HepG2 (cell line): ENCODE measurements at regions not wholly inside any gene's neighbourhood (a gene's known extent, or its start where the extent isn't known, plus 50 kb on each side); places are given as distances from the start of the nearest gene placed in this dataset.

ENCODE experiments used
- ATAC-seq: fragments of 200-7000 bp; cut with Tn5 transposase; 3 replicates; pipeline ENCODE4 v1.9.1; 2020; ENCODE audit warnings: mild to moderate bottlenecking, moderate library complexity
- BruUV-seq: library from RNA; stranded (reverse); fragments of 400-500 nt; replicated peaks from 2 replicates; lab custom pipeline; 2021; lab: Mats Ljungman, UMichigan
- CTCF ChIA-PET: fragments of 300-600 bp; formaldehyde crosslinking; extraction: SDS; loops from one replicate; lab custom pipeline; 2021; ENCODE audit warnings: low total read pairs, inconsistent platforms, low intra/inter-chr PET ratio; lab: Yijun Ruan, JAX
- POLR2A ChIA-PET: fragments of 350-600 bp; sonication (Branson Sonifier 250); formaldehyde crosslinking; loops from one replicate; lab custom pipeline; 2020; ENCODE audit warnings: antibody characterized with exemption, inconsistent platforms; lab: Yijun Ruan, JAX
- DNase-seq: peaks from one replicate; pipeline ENCODE4 v3.0.0-alpha.2; 2015; ENCODE audit warnings: low spot score
- FAIRE-seq: peaks from 3 replicates; lab custom pipeline; 2011; peaks lifted over from hg19 to GRCh38; lab: Jason Lieb, UNC
- H2AFZ ChIP-seq: one replicate; pipeline ENCODE4 v1.6.1; 2011; ENCODE audit warnings: low read length, inconsistent platforms
- H3K27ac ChIP-seq: fragments of 300-600 bp; 3 replicates; pipeline ENCODE4 v1.8.0; 2011; ENCODE audit warnings: mixed run types, mild to moderate bottlenecking, mixed read lengths, low read length, inconsistent platforms; ENCODE audit not compliant: insufficient read depth; ENCODE audit errors: extremely low read length
- H3K27me3 ChIP-seq, 2 experiments: fragments of 200-600 bp in 1 of 2; 2 replicates in 1 of 2; 3 replicates in 1 of 2; pipeline versions ENCODE4 v1.6.0 to v1.8.0; 2011; ENCODE audit warnings: low read length in 2 of 2, mild to moderate bottlenecking in 2 of 2, moderate library complexity in 2 of 2, inconsistent platforms in 1 of 2; ENCODE audit not compliant: insufficient read depth in 2 of 2, control insufficient read depth in 1 of 2
- H3K36me3 ChIP-seq, 2 experiments: fragments of 200-600 bp in 1 of 2; replicated peaks in 1 of 2; 2 replicates in 1 of 2; 3 replicates in 1 of 2; pipeline versions ENCODE4 v1.5.1 to v1.8.0; 2011; ENCODE audit warnings: low read length in 2 of 2, inconsistent platforms in 1 of 2; ENCODE audit not compliant: insufficient read depth in 2 of 2, control insufficient read depth in 1 of 2
- H3K4me1 ChIP-seq: 2 replicates; pipeline ENCODE4 v1.5.1; 2012; ENCODE audit warnings: low read length, inconsistent platforms; ENCODE audit not compliant: insufficient read depth
- H3K4me2 ChIP-seq: 2 replicates; pipeline ENCODE4 v1.6.0; 2011; ENCODE audit warnings: low read depth, low read length, inconsistent platforms
- H3K4me3 ChIP-seq, 3 experiments: fragments of 200-600 bp in 1 of 3; sonication (generic), shearing (Covaris generic) in 1 of 3; replicated peaks in 1 of 3; 2 replicates each; pipeline ENCODE4 v1.5.1; 2011 to 2016; ENCODE audit warnings: low read length in 3 of 3, inconsistent platforms in 2 of 3, low read depth in 2 of 3, mild to moderate bottlenecking in 2 of 3, control low read depth in 1 of 3, mixed read lengths in 1 of 3; ENCODE audit not compliant: insufficient read depth in 1 of 3
- H3K79me2 ChIP-seq: one replicate; pipeline ENCODE4 v1.6.1; 2011; ENCODE audit warnings: low read length, inconsistent platforms; ENCODE audit not compliant: insufficient read depth
- H3K9ac ChIP-seq: 2 replicates; pipeline ENCODE4 v1.6.0; 2011; ENCODE audit warnings: mild to moderate bottlenecking, low read depth, low read length, inconsistent platforms; ENCODE audit not compliant: insufficient read depth
- H3K9me3 ChIP-seq: 2 replicates; pipeline ENCODE4 v1.5.1; 2012; ENCODE audit warnings: mild to moderate bottlenecking, low read length
- H4K20me1 ChIP-seq: 2 replicates; pipeline ENCODE4 v1.6.0; 2011; ENCODE audit warnings: inconsistent platforms, mild to moderate bottlenecking, low read length, moderate library complexity; ENCODE audit not compliant: insufficient read depth
- HOXA3 ChIP-seq: sonication (generic); formaldehyde crosslinking; IDR thresholded peaks from 2 replicates; pipeline ENCODE4 v1.5.0; 2020; ENCODE audit warnings: missing genetic modification reagents
- KDM2A ChIP-seq: sonication (generic); formaldehyde crosslinking; IDR thresholded peaks from 2 replicates; pipeline ENCODE4 v1.4.0; 2020; ENCODE audit warnings: low read depth, missing genetic modification reagents, borderline replicate concordance
- MAF1 ChIP-seq: sonication (generic); formaldehyde crosslinking; IDR thresholded peaks from 2 replicates; pipeline ENCODE4 v1.5.0; 2020; ENCODE audit warnings: missing genetic modification reagents, borderline replicate concordance
- MAFK ChIP-seq, 2 experiments: IDR thresholded peaks in 1 of 2; conservative IDR thresholded peaks in 1 of 2; 2 replicates each; pipeline ENCODE4 v1.6.1; 2011; ENCODE audit warnings: improper control_type of control experiment in 2 of 2, low read length in 2 of 2
- NCOA2 ChIP-seq: sonication (generic); formaldehyde crosslinking; IDR thresholded peaks from 2 replicates; pipeline ENCODE4 v1.8.0; 2022; ENCODE audit warnings: inconsistent platforms
- RFX1 ChIP-seq: fragments of 450-650 bp; IDR thresholded peaks from 2 replicates; pipeline ENCODE4 v1.6.1; 2017
- ZNF562 ChIP-seq: sonication (generic); formaldehyde crosslinking; IDR thresholded peaks from 2 replicates; pipeline ENCODE4 v1.8.0; 2022; ENCODE audit warnings: missing genetic modification reagents, borderline replicate concordance
- WGBS: methylation state at CpG from one replicate; pipeline ENCODE4 v1.1.6; 2017; ENCODE audit warnings: low lambda C conversion rate; 5-methylcytosine and 5-hydroxymethylcytosine counted together
- in situ Hi-C: cut with HindIII; loops from 2 replicates; pipeline ENCODE4 v1.10.0; 2017; ENCODE audit warnings: low pct_unique_long_range_greater_than_20kb; ENCODE audit not compliant: extremely low pct_ligation_motif_present
- intact Hi-C: fragments of 100-400 bp; cut with micrococcal nuclease; formaldehyde crosslinking; loops from one replicate; pipeline ENCODE4 v1.10.0; 2022; ENCODE audit not compliant: unreplicated experiment
- TF ChIP-seq, protein P1 (sequence below): fragments of 450-650 bp; IDR thresholded peaks from 2 replicates; pipeline ENCODE4 v1.6.1; 2017; ENCODE audit warnings: mild to moderate bottlenecking
- TF ChIP-seq, protein P2 (sequence below): sonication (generic); formaldehyde crosslinking; IDR thresholded peaks from 2 replicates; pipeline ENCODE4 v1.4.0; 2020; ENCODE audit warnings: missing genetic modification reagents

DNA sequence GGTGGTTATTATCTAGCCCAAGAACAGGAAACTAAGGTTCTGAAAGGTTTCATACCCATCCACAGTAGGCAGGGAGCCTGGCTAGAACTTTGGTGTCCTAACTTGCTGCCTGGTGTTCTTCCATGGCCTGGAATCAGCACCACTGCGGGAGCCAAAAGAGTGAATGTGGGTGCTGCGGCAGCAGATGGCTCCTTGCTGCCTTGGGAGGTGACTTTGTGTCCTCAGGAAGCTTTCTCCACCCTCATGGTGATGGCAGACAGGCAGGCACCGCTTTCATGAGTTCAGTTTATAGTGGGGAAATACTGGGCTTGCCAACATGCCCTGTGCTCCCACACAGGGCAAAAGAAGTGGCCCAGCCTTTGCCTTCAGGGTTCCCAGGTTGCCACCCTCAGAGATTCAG is 385.2 kb downstream of the BCL11A start:
- no peak overlapping the region for H2AFZ ChIP-seq
- H4K20me1 ChIP-seq = no peaks in the 10 kb centered on the region
- no peak overlapping the region for H3K4me3 ChIP-seq
- CTCF ChIA-PET = no interaction called here
- in situ Hi-C loops = no loop called here
- no peak for FAIRE-seq
- 19% methylated on average over 2 of the region's 3 CpGs for WGBS
- BruUV-seq = no TSS peak
- no peak for ATAC-seq
- no peaks in the 10 kb centered on the region for H3K4me1 ChIP-seq
- H3K79me2 ChIP-seq = no peaks in the 10 kb centered on the region
- no peaks in the 10 kb centered on the region for H3K9me3 ChIP-seq
- H3K36me3 ChIP-seq = no peaks in the 10 kb centered on the region
- H3K9ac ChIP-seq = no peak overlapping the region
- TF ChIP-seq, protein P1, sequence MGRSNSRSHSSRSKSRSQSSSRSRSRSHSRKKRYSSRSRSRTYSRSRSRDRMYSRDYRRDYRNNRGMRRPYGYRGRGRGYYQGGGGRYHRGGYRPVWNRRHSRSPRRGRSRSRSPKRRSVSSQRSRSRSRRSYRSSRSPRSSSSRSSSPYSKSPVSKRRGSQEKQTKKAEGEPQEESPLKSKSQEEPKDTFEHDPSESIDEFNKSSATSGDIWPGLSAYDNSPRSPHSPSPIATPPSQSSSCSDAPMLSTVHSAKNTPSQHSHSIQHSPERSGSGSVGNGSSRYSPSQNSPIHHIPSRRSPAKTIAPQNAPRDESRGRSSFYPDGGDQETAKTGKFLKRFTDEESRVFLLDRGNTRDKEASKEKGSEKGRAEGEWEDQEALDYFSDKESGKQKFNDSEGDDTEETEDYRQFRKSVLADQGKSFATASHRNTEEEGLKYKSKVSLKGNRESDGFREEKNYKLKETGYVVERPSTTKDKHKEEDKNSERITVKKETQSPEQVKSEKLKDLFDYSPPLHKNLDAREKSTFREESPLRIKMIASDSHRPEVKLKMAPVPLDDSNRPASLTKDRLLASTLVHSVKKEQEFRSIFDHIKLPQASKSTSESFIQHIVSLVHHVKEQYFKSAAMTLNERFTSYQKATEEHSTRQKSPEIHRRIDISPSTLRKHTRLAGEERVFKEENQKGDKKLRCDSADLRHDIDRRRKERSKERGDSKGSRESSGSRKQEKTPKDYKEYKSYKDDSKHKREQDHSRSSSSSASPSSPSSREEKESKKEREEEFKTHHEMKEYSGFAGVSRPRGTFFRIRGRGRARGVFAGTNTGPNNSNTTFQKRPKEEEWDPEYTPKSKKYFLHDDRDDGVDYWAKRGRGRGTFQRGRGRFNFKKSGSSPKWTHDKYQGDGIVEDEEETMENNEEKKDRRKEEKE = no peak
- TF ChIP-seq KDM2A (CRISPR knock-in tag) (no peak), MAF1 (CRISPR knock-in tag) (no peak), MAFK (conservative IDR thresholded peaks at IDR 0.05 in 1 of 2, IDR thresholded peaks at IDR 0.05 in 1 of 2; ENCODE audit: low read length in 2 of 2) (no peak), HOXA3 (CRISPR knock-in tag) (no peak), RFX1 (no peak), NCOA2 (CRISPR knock-in tag) (no peak), ZNF562 (CRISPR knock-in tag) (no peak)
- TF ChIP-seq, protein P2, sequence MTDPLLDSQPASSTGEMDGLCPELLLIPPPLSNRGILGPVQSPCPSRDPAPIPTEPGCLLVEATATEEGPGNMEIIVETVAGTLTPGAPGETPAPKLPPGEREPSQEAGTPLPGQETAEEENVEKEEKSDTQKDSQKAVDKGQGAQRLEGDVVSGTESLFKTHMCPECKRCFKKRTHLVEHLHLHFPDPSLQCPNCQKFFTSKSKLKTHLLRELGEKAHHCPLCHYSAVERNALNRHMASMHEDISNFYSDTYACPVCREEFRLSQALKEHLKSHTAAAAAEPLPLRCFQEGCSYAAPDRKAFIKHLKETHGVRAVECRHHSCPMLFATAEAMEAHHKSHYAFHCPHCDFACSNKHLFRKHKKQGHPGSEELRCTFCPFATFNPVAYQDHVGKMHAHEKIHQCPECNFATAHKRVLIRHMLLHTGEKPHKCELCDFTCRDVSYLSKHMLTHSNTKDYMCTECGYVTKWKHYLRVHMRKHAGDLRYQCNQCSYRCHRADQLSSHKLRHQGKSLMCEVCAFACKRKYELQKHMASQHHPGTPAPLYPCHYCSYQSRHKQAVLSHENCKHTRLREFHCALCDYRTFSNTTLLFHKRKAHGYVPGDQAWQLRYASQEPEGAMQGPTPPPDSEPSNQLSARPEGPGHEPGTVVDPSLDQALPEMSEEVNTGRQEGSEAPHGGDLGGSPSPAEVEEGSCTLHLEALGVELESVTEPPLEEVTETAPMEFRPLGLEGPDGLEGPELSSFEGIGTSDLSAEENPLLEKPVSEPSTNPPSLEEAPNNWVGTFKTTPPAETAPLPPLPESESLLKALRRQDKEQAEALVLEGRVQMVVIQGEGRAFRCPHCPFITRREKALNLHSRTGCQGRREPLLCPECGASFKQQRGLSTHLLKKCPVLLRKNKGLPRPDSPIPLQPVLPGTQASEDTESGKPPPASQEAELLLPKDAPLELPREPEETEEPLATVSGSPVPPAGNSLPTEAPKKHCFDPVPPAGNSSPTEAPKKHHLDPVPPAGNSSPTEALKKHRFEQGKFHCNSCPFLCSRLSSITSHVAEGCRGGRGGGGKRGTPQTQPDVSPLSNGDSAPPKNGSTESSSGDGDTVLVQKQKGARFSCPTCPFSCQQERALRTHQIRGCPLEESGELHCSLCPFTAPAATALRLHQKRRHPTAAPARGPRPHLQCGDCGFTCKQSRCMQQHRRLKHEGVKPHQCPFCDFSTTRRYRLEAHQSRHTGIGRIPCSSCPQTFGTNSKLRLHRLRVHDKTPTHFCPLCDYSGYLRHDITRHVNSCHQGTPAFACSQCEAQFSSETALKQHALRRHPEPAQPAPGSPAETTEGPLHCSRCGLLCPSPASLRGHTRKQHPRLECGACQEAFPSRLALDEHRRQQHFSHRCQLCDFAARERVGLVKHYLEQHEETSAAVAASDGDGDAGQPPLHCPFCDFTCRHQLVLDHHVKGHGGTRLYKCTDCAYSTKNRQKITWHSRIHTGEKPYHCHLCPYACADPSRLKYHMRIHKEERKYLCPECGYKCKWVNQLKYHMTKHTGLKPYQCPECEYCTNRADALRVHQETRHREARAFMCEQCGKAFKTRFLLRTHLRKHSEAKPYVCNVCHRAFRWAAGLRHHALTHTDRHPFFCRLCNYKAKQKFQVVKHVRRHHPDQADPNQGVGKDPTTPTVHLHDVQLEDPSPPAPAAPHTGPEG (CRISPR knock-in tag) = no peak
- TF ChIP-seq, all 625 proteins: peak for 0
- Histone ChIP-seq H3K27ac (no peak overlapping the region), H3K27me3 (no peaks in the 10 kb centered on the region), H3K4me2 (no peak overlapping the region)
- POLR2A ChIA-PET = no interaction called here
- intact Hi-C loops = no loop called here
- no peak for DNase-seq
